NCI-H748 (cell line): ENCODE measurements at regions not wholly inside any gene's neighbourhood (a gene's known extent, or its start where the extent isn't known, plus 50 kb on each side); places are given as distances from the start of the nearest gene placed in this dataset.
"Not testable (repeated sequence)": the region's sequence is repeated elsewhere in the genome, so short reads cannot be mapped to it uniquely, and the experiment has no call there.

Source experiments
- DNase-seq: peaks from one replicate; lab custom pipeline; 2025; ENCODE audit not compliant: unreplicated experiment; lab: John Stamatoyannopoulos, UW

DNA sequence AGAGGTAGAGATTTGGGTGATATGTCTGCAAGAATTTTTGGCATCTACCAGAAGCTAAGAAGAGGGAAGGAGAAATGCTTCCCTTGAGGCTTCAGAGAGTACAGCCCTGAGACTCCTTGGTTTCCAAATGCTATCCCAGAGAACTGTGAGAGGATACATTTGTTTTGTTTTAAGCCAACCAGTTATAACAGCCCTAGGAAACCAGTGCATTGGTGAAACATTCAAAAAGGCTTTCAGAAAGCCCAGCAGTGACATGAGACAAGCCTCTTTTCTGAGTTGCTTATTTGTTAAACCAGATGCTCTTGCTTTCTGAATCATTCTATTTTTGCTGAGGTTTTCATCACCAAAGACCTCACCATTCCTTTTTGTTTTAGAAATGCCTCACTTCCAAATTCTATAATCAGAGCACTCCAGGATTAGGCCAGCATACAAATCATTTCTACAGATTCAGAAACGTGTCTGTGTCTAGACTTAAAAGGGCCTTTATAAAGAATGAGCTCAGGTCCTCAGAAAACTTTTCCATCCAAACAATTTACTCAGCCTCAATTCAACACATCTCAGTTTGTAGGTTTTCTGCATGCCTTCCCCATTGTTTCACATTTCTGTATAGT, 1617.8 kb upstream of the FLRT2 start:
- no peak for DNase-seq

DNA sequence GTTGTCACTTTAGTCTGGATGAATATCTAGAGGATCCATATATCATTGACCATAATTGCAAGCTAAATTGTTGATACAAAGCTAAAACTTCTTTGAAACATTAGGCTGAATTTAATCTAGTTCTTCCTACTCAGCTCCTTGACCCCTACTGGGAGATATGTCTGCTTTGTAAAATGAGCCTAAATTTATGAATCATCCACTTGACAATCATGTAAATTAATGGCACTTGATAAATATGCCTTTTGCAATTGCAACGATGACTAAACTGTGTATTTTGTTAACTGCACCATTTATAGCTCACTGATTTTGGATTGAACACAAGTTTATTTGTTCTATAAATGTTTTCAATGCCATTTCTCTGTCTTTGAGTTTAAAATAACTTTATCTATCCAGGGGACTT, 1616.5 kb upstream of the FLRT2 start:
- DNase-seq = peak; percentile 12

DNA sequence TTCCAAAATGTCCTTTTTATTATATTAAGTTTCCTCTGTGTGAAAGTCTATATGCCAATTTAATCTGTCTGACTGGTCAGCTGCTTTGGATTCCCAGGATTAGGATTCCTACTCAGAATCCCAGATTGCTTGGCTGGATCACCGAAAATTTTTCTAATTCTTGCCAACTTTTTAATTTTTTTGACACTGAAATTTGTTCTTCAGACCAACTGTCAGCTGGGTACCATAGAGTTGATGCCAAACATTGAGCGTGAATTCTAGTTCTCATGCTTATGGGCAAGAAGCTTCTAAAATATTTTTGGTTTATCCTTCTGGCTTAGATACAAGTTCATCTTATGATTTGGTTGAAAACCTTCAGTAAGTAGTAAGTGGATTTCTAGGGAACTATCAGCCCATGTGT, 1611.4 kb upstream of the FLRT2 start:
- no peak for DNase-seq

DNA sequence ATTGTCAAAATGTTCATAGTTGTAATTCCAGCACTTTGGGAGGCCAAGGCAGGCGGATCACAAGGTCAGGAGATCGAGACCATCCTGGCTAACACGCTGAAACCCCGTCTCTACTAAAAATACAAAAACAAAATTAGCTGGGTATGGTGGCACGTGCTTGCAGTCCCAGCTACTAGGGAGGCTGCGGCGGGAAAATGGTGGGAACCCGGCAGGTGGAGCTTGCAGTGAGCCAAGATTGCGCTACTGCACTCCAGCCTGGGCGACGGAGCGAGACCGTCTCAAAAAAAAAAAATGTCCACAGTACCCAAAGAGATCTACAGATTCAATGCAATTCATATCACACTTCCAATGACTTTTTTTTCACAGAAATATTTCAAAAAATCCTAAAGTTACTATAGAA, 1610.3 kb upstream of the FLRT2 start:
- not testable (repeated sequence) for DNase-seq

DNA sequence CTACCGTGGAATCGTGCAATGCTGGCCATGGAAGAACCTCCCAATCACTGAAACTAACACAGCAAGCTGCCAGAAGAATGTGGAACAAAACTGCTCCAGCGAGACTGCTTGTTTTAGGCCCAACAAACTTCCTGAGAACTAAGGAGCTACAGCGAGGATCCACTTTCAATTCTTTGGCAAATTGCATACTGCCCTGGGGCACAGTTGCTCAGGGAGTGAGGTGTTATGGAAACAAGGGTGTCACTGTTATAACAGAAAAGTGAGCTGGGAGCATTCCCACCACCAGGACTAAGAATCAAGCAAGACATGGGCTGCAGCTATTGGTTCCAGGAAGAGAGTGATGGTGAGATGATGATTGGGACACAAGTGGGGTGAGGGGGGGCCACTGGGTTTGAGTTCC, 1606.1 kb upstream of the FLRT2 start:
- DNase-seq = no peak

DNA sequence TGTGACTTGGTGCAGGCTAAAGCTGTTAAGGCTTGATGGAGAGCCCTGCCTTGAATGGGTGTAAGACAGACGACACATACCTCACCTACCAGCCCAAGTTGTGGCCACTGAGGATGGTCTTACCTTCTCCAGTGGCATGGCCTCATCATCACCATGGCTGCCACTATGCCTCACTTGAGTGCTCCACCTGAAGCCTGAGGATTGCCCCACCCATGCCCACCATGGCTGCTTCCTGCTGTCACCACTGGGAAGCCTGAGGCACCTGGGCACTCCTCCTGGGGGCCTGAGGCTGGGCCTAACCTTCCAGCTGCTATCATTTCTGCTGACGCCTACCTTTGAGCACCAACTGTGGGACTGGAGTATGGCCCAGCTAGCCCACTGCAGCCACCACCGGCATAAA, 1605.7 kb upstream of the FLRT2 start:
- no peak for DNase-seq

DNA sequence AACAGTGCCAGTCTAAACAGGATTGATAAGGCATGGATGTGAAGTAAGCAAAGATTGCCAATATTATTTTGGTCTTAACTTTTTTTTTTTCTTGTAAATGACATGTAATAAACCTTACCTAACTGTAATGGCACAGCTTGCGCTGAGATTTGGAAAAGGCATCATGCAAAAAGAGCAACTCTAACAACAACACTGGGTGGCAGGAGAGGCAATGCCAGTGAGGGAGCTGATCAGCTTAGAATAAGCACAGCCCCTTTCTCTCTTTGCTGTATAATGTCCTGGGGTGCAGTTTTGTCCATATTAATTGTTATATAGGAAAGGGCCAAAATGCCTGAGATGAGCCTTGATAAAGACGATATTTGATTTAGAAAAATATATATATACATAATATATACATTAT, 1589.7 kb upstream of the FLRT2 start:
- peak; percentile 39 for DNase-seq

DNA sequence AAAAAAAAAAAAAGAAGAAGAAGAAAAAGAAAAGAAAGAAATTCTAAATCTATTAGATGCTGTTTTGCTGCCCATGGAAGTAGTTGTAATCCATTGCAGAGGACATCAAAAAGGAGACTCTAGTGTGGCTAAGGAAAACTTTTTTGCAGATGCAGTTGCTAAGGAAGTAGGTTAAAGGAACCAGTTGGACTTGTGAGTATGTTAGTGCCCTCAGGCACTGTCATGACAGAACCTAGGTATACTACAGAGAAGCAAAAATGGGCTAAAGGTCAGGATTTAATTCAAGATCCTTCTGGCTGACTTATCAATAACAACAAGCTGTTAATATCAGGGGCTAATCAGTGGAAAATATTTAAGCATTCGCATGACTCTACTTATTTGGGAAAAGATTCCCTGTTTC, 1571.6 kb upstream of the FLRT2 start:
- DNase-seq = no peak

DNA sequence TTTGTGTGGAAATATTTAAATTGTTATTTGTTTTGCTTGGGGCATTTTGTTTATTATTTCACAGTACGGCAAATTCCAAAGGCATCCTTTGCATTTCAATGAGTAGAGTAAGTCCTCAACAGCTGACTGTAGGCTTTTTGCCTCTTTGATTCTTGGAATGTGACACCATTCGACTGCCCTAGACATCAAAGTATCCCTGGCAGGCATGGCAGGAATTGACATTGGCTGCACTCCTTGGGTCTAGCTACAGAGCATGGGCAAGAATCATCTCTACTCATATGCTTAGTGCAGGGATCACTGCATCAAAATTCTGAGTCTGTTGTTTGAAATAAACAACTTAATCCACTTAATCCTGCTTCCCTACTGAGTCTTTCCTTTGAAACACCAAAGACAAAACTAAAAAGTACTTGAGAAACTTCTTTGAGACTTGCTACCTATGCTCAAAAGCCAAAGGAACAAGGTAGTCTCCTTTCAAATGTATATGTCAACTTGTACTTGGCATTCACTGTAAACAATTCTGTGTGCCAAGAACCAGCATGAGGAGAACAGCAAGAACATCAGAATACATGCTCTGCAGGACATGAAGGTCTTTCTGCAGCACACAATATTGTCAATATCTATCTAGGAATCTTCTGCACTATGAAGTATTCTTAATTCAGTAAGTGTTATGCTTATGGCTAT, 1569.0 kb upstream of the FLRT2 start:
- no peak for DNase-seq

DNA sequence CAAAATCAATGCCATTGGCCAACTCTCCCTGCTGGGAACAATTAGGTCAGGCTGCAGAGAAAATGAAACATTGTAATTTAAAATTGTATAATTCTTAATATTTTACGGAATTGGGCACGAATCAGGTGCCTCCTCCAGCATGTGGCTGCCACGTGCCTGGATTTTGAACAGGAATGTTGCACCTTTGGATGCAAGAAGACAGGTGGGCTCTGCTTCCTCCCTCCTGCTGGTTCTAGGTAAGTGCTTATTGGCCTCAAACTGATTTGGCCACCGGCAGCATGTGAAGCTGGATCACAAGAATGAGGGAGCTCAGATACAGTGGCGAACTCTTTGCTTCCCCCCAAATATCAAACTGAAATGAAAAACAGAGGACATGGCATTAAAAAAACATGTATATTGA, 1559.9 kb upstream of the FLRT2 start:
- no peak for DNase-seq

DNA sequence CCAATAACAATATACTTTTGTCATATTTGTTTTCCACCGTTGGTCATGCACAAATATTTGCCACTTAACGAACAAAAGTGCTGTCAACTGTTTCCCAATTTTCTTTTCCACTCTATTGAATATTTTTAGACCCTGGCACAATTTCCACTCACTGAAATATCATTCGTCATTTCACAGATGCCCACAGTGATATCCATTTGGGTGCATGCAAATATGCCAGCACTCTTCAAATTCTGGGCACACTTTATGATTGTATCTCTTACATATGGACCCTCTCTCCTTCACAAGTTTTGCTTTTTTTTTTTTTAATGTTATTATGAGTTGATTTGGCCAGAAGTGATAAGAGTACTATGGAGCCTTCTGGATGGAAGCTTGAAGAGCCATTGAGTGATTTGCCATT, 1557.3 kb upstream of the FLRT2 start:
- DNase-seq = no peak

DNA sequence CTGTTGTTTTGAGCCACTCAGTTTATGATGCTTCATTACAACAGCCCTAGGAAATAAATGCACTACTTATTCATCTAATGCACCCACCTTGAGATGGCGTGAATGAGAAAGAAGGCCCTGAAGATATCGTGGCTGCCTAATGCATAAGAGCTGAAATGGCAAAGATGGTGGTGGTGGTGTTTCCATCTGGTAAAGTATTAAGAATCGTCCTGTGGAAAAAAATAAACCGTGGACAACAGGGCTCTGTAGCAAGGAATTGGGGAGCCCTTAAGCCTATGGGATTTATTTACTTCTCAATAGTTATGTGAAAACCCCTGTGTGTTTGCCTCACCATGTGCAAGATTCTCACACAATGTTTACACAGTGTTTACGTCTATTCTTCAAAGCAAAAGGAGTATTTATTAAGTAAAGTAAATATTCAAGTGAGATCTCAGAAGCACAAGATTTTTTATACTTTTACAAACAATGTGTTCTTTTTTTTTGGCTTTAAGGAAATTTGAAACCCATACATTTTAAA, 1555.2 kb upstream of the FLRT2 start:
- DNase-seq = no peak

DNA sequence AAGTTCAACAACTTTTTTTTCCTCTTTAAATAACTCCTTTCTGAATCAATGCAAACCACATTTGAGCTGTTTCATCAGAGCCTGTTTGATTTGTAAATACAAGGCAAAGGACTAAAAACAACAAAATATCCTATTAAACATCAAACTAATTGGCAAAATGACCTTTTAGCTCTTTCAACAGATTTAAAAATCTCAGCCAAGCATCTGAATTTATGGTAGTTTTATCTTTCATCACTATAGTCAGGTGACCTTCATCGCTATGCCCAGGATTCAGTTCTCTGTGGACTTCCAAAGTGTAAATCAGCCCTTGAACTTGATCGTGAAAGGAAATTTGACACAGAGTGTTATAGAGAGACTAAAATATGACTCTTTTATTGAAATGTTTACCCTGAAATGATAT, 1554.5 kb upstream of the FLRT2 start:
- DNase-seq = no peak

DNA sequence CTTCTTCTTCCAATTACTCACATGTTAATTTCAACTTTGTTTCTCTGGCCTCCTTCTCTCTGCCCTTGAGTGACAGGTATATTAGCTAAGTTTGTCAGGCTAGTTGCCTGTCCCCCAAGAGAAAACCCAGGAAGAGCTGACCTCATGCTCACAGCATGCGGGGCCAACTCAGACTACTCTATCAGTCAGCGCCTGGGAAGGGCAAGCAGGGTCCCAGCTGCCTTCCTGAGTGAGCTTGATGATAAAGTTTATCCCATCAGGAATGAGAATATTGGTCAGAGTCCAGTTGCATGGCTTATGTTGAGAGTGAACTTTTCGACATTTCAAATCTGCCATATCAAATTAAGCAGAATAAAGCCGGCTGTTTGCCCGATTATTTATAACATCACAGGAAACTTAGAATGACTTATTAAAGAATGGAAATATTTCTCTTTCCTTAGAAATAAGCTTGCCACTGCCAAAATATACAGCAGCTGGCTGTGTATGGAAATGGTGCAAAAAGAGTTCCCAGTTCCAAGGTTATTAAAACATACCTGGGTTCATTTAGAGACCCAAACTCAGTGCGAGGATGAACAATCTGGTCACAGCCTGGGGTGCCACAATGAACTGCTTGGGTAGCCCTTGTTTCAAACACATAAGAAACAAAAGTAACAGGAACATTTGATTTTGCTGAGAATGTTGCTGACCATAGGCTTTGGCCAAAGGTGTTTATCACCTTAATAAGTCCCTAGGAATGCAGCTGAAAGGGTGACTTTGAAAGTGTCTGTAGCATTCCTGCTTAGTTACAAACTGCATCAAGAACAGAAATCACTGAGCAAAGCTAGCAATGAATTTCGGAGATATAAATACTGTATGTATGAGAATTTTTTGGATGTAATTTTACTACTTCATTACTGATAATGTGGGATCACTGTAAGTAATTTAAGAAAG, 1553.8 kb upstream of the FLRT2 start:
- no peak for DNase-seq

DNA sequence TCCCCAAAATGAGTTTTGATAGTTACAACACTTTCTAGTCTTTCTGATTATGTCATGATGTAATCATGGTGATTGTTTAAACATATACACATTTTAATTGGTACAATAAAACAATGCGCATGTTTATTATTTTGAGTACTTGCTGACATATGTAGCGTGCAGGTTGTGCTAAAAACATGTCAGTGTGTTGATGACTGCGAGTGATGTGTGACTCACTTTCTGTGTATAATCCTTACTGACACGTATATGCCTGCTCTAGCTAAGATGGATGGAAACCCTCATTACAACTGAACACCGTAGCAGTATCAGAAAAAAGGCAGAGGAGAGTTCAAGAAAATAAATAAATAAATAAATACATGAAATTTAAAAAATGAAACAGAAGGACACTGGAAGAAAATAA, 1552.4 kb upstream of the FLRT2 start:
- no peak for DNase-seq

DNA sequence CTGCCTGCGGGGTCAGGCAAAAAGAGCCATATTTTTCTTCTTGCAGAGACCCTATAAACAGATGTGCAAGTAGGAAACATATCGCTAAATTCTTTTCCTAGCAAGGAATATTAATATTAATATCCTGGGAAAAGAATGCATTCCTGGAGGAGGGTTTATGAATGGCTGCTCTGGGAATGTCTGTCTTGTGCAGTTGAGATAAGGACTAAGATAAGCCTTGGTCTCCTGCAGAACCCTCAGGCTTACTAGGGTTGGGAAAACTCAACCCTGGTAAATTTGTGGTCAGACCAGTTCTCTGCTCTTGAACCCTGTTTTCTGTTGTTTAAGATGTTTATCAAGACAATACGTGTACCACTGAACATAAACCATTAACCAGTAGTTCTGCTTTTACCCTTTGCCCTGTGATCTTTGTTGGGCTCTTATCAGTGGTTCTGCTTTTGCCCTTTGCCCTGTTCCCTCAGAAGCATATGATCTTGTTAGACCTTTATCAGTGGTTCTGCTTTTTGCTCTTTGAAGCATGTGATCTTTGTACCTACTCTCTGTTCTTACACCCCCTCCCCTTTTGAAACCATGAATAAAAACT, 1548.2 kb upstream of the FLRT2 start:
- DNase-seq = not testable (repeated sequence)

DNA sequence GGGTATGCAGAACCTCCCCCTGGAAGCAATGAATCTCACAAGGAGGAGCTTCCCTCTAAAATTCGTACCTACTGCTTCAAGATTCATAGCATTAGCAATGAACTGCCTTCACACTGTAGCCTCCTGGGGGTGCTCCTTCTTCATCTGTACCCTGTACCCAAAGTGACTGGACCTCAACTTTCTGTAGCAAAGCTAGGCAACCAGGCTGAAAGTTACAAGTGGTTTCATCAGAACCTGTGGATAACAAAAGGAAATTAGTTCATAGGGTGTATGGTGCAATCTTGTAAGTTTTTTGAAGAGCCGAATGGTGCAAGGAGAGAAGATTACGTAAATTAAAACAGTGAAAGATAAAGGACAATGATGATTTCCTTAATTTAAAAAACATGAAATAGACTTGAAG, 1541.7 kb upstream of the FLRT2 start:
- DNase-seq = no peak

DNA sequence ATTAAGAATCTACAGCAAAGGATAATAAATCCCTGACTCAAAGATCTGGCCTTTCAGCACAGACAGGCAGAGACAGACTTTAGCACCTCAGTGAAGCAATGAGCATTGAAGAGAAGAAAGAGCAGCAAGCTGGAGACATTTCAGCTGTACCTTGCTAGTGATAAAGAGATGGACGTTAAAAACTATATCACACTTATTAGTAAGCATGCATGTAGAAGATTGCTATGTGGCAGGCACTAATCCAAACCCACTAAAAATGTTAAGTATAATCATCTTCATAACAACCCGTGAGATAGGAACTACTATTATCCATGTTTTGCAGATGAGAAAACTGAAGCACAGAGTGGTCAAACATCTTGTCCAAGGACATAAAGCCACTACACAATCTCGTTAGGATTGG, 1538.3 kb upstream of the FLRT2 start:
- no peak for DNase-seq

DNA sequence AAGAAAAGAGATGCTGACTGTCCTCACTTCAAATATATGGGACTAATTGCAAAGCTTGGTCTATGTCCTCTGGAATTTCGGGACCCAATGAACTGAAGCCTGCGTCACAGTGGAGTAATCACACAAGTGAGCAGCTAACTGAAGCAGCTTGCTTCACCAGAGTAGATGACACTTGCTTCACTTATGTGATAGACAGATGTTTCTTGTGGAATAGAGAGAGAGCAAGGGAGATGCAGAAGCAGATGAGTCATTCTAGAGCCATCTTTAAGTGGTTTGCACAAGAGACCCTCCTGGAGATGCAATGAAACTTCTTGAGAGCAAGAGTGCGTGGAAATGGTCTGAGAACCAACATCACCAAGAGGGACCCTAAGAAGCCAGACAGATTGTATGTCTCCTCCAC, 1537.1 kb upstream of the FLRT2 start:
- DNase-seq = no peak

DNA sequence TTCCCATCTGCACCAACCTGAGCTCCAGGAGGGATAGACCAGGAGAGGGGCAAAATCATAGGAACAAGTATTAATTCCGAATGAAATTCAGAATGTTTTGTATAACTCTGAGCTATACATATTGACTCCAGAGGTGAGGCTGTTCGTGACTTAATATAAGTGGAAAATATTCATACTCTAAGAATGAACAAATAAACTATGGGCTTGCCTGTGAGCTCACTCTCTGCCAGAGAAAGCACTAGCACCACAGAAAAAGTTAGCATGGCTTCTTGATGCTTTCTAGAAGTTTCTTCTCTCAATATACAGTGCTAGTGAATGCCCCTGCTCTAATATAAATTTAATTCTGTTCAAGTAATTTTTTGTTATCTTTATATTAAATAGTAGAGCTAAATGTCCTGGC, 1536.4 kb upstream of the FLRT2 start:
- DNase-seq = no peak

DNA sequence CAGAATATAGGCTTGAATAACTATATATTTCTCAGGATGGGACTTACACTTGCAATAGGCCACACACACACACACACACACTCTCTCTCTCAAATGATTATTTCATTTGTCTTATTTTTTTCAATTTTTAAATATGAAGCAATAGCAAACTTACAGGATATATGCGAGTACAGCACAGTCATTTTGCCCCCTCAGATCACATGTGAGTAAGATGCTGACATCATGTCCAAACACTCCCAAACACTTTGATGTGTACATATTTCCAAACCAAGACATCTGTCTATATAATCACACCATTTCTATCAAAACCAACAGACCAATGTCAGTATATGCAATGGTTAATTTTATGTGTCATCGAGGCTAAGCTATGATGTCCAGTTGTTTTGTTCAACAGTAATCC, 1535.9 kb upstream of the FLRT2 start:
- DNase-seq = no peak

DNA sequence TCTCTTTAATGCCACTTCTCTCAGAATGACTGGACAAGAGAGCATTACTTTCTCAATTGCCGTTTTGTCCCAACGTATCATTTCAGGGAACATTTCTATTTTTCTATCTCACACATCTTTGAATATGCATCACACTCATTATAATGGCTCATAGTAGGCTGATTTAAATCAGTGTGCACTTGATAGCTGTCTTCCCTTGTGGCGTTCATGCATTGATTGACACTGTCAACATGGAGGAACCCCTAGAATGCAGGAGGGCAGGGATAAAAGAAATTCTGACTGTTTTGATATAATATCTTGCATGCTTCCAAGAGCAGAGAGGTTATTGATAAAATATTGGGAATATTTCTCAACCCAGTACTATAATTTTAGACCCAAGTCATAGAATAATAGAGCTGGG, 1528.9 kb upstream of the FLRT2 start:
- no peak for DNase-seq
